Uterus (tissue), 3 donors: ENCODE measurements at regions not wholly inside any gene's neighbourhood (a gene's known extent, or its start where the extent isn't known, plus 50 kb on each side); places are given as distances from the start of the nearest gene placed in this dataset.

Experiments used
- DNase-seq, 2 donors: peaks; one replicate each; pipeline ENCODE4 v3.0.0-alpha.2; 2019 to 2020
- H3K27ac ChIP-seq, 2 donors: fragments of 200-600 bp; sonication (generic); 1 replicate in 1 of 2; 2 replicates in 1 of 2; pipeline ENCODE4 v1.5.1; 2016 to 2018
- H3K27me3 ChIP-seq, 2 donors: fragments of 200-600 bp; sonication (generic); one replicate each; pipeline ENCODE4 v1.5.1; 2018 to 2019; ENCODE audit warnings: control low read depth in 1 of 2
- H3K36me3 ChIP-seq, 2 donors: fragments of 200-600 bp; sonication (generic); one replicate each; pipeline ENCODE4 v1.5.1; 2019; ENCODE audit warnings: control low read depth in 1 of 2
- H3K4me1 ChIP-seq, 2 donors: fragments of 200-600 bp; sonication (generic); one replicate each; pipeline ENCODE4 v1.5.1; 2018 to 2019; ENCODE audit warnings: control low read depth in 1 of 2
- H3K4me3 ChIP-seq, 2 donors: fragments of 200-600 bp; sonication (generic); 1 replicate in 1 of 2; 2 replicates in 1 of 2; pipeline ENCODE4 v1.5.1; 2018 to 2019; ENCODE audit warnings: mild to moderate bottlenecking in 1 of 2
- H3K9me3 ChIP-seq, 2 donors: fragments of 200-600 bp; sonication (generic); one replicate each; pipeline ENCODE4 v1.5.1; 2019; ENCODE audit warnings: control low read depth in 1 of 2
- POLR2A ChIP-seq, 2 donors: fragments of 450-650 bp; IDR thresholded peaks; one replicate each; pipeline ENCODE4 v1.6.1; 2016; ENCODE audit warnings: antibody characterized with exemption in 2 of 2, mild to moderate bottlenecking in 1 of 2, moderate library complexity in 1 of 2
- intact Hi-C: fragments of 100-400 bp; cut with DNase I; formaldehyde crosslinking; loops from one replicate; pipeline ENCODE4 v1.15.1; 2023; ENCODE audit warnings: low total_unique reads
- TF ChIP-seq, protein P1 (sequence below), 4 experiments: fragments of 200-600 bp in 2 of 4; fragments of 450-650 bp in 2 of 4; sonication (generic) in 2 of 4; IDR thresholded peaks; one replicate each; pipeline ENCODE4 v1.5.1; 2016 to 2019; ENCODE audit warnings: antibody characterized with exemption in 4 of 4, mild to moderate bottlenecking in 2 of 4, moderate library complexity in 1 of 4
- donor health status: DM: yes; HTN: yes; CAD: no.

DNA sequence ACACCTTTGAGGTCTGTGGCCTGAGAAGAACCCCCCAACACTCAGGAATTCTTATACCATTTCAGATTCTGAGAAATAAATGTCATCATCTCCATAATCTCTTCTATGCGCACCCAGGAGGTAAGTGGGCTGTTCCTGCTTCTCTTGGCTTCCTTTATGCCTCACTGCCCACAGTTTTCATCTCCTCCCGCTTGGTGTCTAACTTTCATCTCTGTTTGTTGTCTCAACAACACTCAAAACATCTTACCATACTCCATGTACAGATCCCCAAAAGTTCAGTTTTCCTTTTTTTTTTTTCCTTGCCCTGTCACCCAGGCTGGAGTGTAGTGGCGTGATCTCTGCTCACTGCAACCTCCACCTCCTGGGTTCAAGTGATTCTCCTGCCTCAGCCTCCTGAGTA is 170.2 kb upstream of the FREM1 start:
- no peak overlapping the region for H3K4me3 ChIP-seq
- no peaks in the 10 kb centered on the region for H3K9me3 ChIP-seq
- no peak overlapping the region for H3K27ac ChIP-seq
- no peaks in the 10 kb centered on the region for H3K36me3 ChIP-seq
- no peak for TF ChIP-seq POLR2A (IDR thresholded peaks at IDR 0.05)
- TF ChIP-seq, protein P1, sequence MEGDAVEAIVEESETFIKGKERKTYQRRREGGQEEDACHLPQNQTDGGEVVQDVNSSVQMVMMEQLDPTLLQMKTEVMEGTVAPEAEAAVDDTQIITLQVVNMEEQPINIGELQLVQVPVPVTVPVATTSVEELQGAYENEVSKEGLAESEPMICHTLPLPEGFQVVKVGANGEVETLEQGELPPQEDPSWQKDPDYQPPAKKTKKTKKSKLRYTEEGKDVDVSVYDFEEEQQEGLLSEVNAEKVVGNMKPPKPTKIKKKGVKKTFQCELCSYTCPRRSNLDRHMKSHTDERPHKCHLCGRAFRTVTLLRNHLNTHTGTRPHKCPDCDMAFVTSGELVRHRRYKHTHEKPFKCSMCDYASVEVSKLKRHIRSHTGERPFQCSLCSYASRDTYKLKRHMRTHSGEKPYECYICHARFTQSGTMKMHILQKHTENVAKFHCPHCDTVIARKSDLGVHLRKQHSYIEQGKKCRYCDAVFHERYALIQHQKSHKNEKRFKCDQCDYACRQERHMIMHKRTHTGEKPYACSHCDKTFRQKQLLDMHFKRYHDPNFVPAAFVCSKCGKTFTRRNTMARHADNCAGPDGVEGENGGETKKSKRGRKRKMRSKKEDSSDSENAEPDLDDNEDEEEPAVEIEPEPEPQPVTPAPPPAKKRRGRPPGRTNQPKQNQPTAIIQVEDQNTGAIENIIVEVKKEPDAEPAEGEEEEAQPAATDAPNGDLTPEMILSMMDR (IDR thresholded peaks at IDR 0.05) = no peak
- no peaks in the 10 kb centered on the region for H3K27me3 ChIP-seq
- intact Hi-C loops = no loop called here
- H3K4me1 ChIP-seq = no peaks in the 10 kb centered on the region
- no peak for DNase-seq

DNA sequence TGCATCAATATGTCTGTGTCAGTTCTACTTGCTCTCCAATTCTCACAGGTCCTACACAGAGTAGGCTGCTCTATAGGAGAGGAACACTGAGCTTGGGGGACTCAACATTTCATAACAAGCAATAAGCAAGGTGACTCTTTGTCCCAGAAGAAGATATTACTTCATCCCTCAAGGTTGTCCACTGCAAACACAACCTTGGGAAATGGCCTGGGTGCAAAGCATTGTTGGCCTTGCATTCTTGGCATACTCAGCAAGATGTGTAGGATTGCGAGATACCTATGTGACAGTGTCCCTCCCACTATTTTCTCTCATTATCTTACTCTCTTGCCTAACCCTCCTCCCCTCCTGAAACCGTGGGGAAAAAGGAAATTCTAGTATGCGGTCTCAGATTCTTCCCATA is 169.8 kb upstream of the FREM1 start:
- H3K27ac ChIP-seq = no peak overlapping the region
- no peaks in the 10 kb centered on the region for H3K27me3 ChIP-seq
- no peaks in the 10 kb centered on the region for H3K36me3 ChIP-seq
- no peak overlapping the region for H3K4me3 ChIP-seq
- intact Hi-C loops = no loop called here
- H3K4me1 ChIP-seq = no peaks in the 10 kb centered on the region
- DNase-seq = no peak
- no peak for TF ChIP-seq POLR2A (IDR thresholded peaks at IDR 0.05)
- TF ChIP-seq, protein P1 (IDR thresholded peaks at IDR 0.05) = no peak
- no peaks in the 10 kb centered on the region for H3K9me3 ChIP-seq

DNA sequence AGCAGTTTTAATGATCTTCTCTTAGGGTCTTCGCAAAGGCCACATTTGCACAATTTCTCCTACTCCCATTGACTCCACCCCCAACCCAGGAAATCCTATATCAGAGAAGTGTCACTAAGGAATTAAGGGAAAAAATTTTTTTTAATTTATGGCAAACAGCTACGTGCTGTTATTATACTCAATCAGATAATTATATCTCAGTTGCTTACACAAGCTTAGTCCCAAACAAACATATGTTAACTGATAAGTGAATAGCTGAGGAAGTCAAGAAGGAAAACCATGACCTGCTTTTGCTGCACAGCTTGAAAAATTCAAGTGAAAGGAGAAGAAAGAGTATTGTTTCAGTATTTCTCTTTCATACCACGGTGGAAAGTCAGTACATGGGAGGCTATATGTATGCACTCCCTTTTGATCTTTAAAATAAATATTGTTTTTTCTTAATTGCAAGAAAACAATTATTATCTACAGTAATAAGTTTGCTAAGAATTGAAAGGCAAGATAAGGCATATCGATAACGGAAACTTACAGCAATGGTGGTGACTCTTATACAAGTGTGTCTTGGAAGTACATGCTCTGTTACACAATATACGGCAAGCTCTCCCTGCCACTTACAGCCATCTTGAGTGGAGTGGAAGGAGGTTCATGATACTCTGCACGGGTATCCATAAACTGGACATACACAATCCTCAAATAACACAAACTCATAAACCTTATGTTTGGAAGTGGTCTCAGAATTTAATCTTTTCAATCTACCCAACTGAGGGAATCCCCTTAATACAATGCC is 167.9 kb upstream of the FREM1 start:
- no peaks in the 10 kb centered on the region for H3K9me3 ChIP-seq
- H3K27me3 ChIP-seq = no peaks in the 10 kb centered on the region
- no peak overlapping the region for H3K4me3 ChIP-seq
- no peak for DNase-seq
- no peak overlapping the region for H3K27ac ChIP-seq
- no peaks in the 10 kb centered on the region for H3K4me1 ChIP-seq
- TF ChIP-seq POLR2A (IDR thresholded peaks at IDR 0.05) = no peak
- TF ChIP-seq, protein P1 (IDR thresholded peaks at IDR 0.05) = no peak
- H3K36me3 ChIP-seq = no peaks in the 10 kb centered on the region
- intact Hi-C loops = no loop called here

DNA sequence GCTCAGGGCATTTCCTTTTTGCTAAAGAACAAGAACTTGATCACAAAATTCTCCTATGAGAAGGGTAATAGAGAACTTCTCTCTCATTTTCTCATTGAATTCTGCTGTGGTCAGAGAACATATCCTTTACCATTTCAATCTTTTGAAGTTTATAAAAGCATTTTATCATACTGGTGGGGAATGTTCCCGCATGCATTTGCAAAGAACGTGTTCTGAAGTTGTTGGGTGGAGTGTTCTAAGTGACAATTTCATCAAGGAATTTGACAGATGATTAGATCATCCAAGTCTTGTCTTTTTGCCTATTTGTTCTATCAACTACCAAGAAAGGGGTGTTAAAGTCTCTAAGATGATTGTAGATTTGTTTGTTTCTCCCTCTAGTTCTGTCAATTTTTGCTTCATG is 163.4 kb upstream of the FREM1 start:
- no peaks in the 10 kb centered on the region for H3K27me3 ChIP-seq
- no peaks in the 10 kb centered on the region for H3K4me1 ChIP-seq
- no peak overlapping the region for H3K4me3 ChIP-seq
- no peaks in the 10 kb centered on the region for H3K36me3 ChIP-seq
- DNase-seq = no peak
- H3K9me3 ChIP-seq = no peaks in the 10 kb centered on the region
- intact Hi-C loops = no loop called here
- H3K27ac ChIP-seq = no peak overlapping the region
- TF ChIP-seq, protein P1 (IDR thresholded peaks at IDR 0.05) = no peak
- no peak for TF ChIP-seq POLR2A (IDR thresholded peaks at IDR 0.05)

DNA sequence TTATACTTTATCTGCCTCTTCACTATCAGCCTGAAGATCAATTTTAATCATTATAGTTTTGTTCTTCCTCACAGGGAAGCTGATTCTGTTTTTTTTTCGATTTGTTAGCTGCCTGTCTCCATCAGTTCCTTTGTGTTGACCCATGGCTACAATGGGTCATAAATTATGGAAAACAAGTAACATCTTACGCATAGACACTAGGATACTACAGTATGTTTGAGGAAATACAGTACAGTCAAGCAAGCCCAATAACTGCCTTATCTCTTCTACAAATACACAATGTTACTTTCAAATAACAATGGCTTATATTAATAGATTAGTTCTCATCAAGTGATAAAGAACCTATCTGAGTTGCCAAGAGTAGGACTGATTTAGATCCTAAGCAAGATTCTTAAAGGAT is 160.5 kb upstream of the FREM1 start:
- Histone ChIP-seq H3K4me3 (no peak overlapping the region), H3K4me1 (no peaks in the 10 kb centered on the region), H3K36me3 (no peaks in the 10 kb centered on the region), H3K27me3 (no peaks in the 10 kb centered on the region), H3K27ac (no peak overlapping the region), H3K9me3 (no peaks in the 10 kb centered on the region)
- no peak for DNase-seq
- intact Hi-C loops = no loop called here
- TF ChIP-seq, protein P1 (IDR thresholded peaks at IDR 0.05) = no peak
- no peak for TF ChIP-seq POLR2A (IDR thresholded peaks at IDR 0.05)
